HG03139 (cell line): ENCODE measurements at regions not wholly inside any gene's neighbourhood (a gene's known extent, or its start where the extent isn't known, plus 50 kb on each side); places are given as distances from the start of the nearest gene placed in this dataset.
"Not testable (repeated sequence)": the region's sequence is repeated elsewhere in the genome, so short reads cannot be mapped to it uniquely, and the experiment has no call there.

ENCODE experiments used
- ATAC-seq: cut with Tn5 transposase; IDR thresholded peaks from one replicate; pipeline ENCODE4 v1.9.1; 2021; ENCODE audit not compliant: unreplicated experiment

GRCh38 chr14:37650356-37651037, 55.1 kb downstream of the TTC6 start:
- no peak for ATAC-seq

- no peak for ATAC-seq
Observed at GRCh38 chr14:37652042-37652441, 56.6 kb downstream of the TTC6 start.

- ATAC-seq: no peak
Observed at GRCh38 chr14:37655418-37655817, 60.0 kb downstream of the TTC6 start.

- ATAC-seq: no peak
Observed at GRCh38 chr14:37658156-37658555, 62.7 kb downstream of the TTC6 start.

GRCh38 chr14:37663498-37663897, 68.1 kb downstream of the TTC6 start:
- no peak for ATAC-seq

- ATAC-seq: no peak
Observed at GRCh38 chr14:37665479-37665878, 70.0 kb downstream of the TTC6 start.

GRCh38 chr14:37665951-37666350, 70.5 kb downstream of the TTC6 start:
- ATAC-seq: no peak

GRCh38 chr14:37668646-37669045, 73.2 kb downstream of the TTC6 start:
- ATAC-seq: no peak

GRCh38 chr14:37669242-37669641, 73.8 kb downstream of the TTC6 start:
- no peak for ATAC-seq

- ATAC-seq: no peak
Observed at GRCh38 chr14:37673439-37673838, 78.0 kb downstream of the TTC6 start.

- ATAC-seq: no peak
Observed at GRCh38 chr14:37678916-37679315, 83.5 kb downstream of the TTC6 start.

GRCh38 chr14:37681486-37681885, 86.1 kb downstream of the TTC6 start:
- no peak for ATAC-seq

GRCh38 chr14:37692680-37693079, 97.3 kb downstream of the TTC6 start:
- ATAC-seq: not testable (repeated sequence)

GRCh38 chr14:37693420-37693819, 98.0 kb downstream of the TTC6 start:
- not testable (repeated sequence) for ATAC-seq

GRCh38 chr14:37695866-37696265, 100.4 kb downstream of the TTC6 start:
- no peak for ATAC-seq

GRCh38 chr14:37697489-37698121, 102.2 kb downstream of the TTC6 start:
- ATAC-seq: no peak

GRCh38 chr14:37698840-37699777, 103.7 kb downstream of the TTC6 start:
- no peak for ATAC-seq

GRCh38 chr14:37707716-37708115, 112.3 kb downstream of the TTC6 start:
- no peak for ATAC-seq

- no peak for ATAC-seq
Observed at GRCh38 chr14:37708481-37708880, 113.1 kb downstream of the TTC6 start.

- ATAC-seq: no peak
Observed at GRCh38 chr14:37709419-37710195, 114.2 kb downstream of the TTC6 start.

- no peak for ATAC-seq
Observed at GRCh38 chr14:37711356-37711830, 116.0 kb downstream of the TTC6 start.
